ENCODE measurements at regions not wholly inside any gene's neighbourhood (a gene's known extent, or its start where the extent isn't known, plus 50 kb on each side); places are given as distances from the start of the nearest gene placed in this dataset.
"Not testable (repeated sequence)": the region's sequence is repeated elsewhere in the genome, so short reads cannot be mapped to it uniquely, and the experiment has no call there.

DNA sequence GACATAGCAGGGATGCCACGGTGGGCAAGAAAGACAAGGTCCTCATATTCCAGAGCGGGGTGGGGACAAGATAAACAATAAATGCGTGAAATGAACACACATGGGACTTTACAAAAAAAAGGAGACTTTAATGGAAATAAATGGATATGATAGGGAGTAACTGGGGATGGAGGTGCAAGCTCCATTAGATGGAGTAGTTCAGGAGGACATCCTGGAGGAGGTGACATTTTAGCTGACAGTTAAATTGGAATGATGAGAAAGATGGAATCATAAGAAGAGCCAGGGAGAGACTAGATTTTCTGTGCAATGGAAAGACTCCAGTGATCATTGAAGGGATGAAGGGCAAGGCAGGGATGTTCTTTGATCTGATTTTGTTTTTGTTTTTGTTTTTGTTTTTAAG, 83.6 kb upstream of the MYL10 start:
- DNase-seq, result no peak

- DNase-seq, result no peak
These were observed 85.0 kb upstream of the MYL10 start for GRCh38 chr7:101714097-101714496.

DNA sequence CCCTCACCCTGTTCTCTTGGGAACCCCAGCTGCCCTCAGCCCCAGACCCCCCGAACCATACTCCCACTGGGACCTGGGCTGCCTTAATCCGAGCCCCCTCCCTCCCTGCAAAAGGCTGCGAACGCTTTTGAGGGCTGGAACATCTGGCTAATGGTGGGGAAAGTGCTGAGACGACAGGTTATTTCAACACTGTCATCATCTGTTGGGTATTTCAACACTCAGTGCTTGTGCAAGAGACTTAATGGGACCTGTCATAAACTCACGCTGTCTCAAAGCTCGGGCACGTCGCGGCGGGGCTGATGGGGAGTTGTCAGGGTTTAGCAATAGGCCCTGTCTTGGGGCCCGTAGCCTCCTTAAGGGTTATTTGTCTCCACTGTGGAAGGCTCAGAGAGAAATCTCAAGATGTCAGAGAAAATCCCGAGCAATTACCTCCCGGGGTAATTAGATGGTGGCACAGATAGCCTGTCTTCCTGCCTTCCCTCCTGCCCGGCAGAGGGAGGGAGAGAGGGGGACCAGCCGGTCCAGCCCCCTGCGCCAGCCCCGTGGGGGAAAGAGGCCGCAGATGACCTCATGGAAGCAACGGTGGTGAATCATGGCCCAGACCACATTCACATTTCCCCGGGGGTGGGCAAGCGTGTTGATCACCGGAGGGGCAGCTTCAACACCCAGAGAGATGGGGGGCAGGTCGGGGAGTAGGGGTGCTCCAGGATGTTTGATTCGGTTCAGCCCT, 88.7 kb upstream of the MYL10 start:
- no peak for DNase-seq

GRCh38 chr7:101718363-101719122, 89.4 kb upstream of the MYL10 start:
- no peak for DNase-seq

- no peak for DNase-seq
These were observed 90.0 kb upstream of the MYL10 start for GRCh38 chr7:101719123-101719470.

- DNase-seq, result no peak
These were observed 91.2 kb upstream of the MYL10 start for GRCh38 chr7:101720324-101720723.

DNA sequence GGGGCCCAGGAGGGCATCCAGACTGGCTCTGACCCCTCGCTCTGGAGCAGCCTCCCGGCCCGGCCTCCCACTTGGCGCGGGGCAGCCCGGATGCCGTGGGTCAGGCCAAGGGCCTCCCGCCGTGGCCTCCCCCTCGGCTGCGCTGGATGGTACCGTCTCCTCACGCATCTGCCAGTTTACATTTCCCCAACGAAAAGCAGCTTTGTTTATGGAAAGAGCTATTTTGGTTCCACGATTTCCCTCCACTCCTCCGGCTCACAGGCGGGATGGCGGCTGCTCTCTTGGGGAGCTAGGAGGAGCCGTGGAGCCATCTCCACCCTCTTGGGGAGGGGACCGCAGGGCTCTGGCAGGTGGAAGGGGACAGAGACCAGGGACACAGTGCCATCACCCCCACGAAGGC, 93.2 kb upstream of the MYL10 start:
- no peak for DNase-seq

DNA sequence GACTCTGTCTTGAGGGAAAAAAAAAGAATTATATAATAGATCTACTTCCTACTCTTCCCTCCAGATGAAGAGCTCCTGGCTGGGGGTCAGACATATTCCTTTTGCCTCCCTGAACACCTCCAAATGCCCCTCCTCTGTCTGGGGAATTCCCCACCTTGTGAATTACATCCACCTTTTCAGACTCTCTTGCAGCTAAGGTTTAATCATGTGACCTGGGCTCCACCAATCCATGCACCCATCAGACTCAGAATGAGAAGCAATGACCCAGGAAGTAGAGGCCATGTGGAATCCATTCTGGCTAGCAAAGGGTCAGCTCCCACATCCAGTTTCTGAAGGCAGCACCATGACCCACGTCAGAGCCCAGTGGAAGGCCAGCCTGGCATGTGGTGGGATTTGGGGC, 93.6 kb upstream of the CUX1 start:
- DNase-seq, result no peak

GRCh38 chr7:101724957-101725356, 92.5 kb upstream of the CUX1 start:
- DNase-seq, result no peak

DNA sequence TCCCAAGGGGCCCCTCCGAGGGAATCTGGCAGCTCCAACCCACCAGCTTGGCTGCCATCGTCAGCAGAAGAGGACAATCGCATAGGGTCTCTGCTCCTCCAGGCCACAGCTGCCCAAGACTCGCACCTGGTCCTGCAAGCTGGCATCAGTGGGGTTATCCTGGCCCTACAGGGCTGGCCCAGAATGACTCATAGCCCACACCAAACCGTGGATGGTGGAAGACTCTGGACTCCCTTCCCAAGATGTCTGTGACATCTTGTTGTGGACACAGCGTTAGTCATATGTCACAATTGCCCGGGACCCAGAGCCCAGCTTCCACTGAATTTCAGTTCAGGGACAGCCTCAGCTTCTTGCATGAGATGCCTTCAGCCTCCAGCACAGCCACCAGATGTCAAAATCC, 91.5 kb upstream of the CUX1 start:
- no peak for DNase-seq

GRCh38 chr7:101727184-101727583, 90.2 kb upstream of the CUX1 start:
- no peak for DNase-seq

DNA sequence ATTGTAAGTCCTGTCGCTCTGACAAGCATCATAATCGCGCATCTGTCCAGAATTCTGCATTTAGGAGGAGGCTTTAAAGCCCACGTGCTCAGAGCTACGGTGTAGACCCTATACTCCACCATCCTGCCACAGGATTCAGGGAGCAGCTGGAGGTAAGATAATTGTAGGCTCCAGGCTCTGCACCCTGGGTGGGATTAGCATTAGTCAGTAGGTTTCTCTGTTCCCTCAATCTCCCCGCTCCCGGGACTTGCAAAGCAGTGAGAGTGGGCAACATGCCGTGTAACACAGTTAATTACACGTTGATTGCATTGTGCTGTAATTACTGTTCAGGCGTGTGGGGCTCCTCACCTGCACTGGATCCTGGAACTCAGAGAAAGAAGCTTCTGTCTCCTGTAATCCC, 89.3 kb upstream of the CUX1 start:
- DNase-seq, result no peak

GRCh38 chr7:101728873-101729240, 88.6 kb upstream of the CUX1 start:
- DNase-seq, result not testable (repeated sequence)

DNA sequence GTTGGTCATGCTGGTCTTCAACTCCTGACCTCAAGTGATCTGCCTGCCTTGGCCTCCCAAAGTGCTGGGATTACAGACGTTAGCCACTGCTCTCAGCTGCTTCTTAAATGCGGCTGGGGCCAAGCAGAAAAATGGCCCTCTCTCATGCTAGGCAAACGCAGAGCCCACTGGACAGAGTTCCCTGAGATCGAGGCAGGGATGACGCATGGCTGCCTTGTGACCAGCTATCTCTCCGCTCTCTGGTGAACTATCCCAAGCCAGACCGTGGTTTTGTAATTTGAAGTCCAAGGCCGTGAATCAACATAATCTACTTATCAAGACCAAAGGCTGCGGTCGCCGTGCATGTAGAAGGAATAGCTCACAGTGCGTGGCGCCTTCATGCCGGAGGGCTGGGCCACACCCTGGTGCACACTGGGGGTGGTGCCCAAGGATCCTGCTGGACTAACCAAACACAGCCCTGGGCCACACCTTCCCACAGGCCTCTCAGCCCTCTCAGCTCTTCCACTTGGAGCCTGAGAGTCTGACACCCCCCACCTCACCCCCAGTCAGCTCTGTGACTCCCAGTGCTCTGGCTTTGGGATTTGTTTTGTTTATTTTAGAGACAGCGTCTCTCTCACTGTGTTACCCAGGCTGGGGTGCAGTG, 88.1 kb upstream of the CUX1 start:
- DNase-seq, result no peak

- DNase-seq, result no peak
These were observed 85.8 kb upstream of the CUX1 start for GRCh38 chr7:101731502-101732084.

GRCh38 chr7:101733713-101734475, 83.5 kb upstream of the CUX1 start:
- no peak for DNase-seq

DNA sequence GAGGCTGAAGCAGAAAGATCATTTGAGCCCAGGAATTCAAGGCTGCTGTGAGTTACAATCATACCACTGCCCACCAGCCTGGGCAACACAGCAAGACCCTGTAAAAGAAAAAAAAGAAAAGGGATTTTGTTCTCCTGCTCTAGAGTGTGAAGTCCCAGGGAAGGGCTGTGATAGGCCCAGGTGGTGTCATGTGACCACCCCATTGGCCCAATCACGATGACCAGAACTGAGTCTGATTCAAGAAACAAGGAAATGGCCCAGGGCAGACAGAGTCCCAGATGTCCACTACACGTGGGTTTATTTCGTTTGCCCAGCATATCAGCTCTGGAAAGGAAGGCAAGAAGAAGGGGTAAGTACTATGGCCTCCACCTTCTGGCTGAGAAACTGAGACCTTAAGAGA, 81.3 kb upstream of the CUX1 start:
- no peak for DNase-seq

GRCh38 chr7:101739775-101740398, 77.5 kb upstream of the CUX1 start:
- DNase-seq, result no peak

DNA sequence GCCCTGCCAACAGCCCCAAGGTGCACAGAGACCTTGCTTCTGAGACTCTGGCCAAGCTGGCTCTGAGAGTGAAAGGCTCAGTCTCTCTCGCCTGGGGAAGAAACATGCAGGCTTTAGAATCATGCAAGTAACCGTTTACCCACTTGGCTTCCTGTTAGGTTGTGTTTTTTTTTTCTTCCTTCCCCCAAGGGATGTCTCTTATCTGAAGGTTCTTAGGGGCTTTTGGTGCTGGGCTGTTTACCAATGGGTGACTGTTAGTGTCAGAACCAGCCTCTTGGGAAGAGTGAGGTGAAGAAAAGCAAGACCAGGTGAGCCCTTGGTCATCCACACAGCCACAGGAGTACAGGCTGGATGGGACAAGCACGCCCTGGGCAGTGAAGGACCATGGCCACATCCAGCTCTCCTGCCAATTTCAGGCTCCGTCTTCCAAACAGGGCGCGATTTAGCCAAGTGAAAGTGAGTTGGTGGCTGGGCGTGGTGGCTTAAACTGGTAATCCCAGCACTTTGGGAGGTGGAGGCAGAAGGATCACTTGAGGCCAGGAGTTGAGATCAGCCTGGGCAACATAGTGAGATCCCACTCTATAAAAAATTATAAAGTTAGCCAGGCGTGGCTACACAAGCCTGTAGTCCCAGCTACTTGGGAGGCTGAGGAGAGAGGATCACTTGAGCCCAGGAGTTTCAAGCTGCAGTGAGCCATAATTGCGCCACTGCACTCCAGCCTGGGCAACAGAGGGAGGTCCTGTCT, 76.3 kb upstream of the CUX1 start:
- no peak for DNase-seq

- DNase-seq, result peak; percentile 45 to 58
These were observed 74.0 kb upstream of the CUX1 start for GRCh38 chr7:101743241-101743994.

- DNase-seq, result no peak
These were observed 73.4 kb upstream of the CUX1 start for GRCh38 chr7:101743995-101744360.
